ENCODE measurements at regions not wholly inside any gene's neighbourhood (a gene's known extent, or its start where the extent isn't known, plus 50 kb on each side); places are given as distances from the start of the nearest gene placed in this dataset.

DNA sequence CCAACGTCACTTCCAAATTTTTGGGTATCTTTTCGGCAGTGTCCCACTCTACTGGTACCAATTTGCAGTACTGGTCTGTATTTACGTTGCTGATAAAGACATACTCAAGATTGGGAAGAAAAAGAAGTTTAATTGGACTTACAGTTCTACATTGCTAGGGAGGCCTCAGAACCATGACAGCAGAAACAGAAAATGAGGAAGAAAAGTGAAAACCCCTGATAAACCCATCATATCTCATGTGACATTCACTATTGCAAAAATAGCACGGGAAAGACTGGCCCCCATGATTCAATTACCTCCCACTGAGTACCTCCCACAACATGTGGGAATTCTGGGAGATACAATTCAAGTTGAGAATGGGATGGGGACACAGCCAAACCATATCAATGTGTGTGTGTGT lies 364.0 kb upstream of the KCND2 start:
- TF ChIP-seq, protein P1, sequence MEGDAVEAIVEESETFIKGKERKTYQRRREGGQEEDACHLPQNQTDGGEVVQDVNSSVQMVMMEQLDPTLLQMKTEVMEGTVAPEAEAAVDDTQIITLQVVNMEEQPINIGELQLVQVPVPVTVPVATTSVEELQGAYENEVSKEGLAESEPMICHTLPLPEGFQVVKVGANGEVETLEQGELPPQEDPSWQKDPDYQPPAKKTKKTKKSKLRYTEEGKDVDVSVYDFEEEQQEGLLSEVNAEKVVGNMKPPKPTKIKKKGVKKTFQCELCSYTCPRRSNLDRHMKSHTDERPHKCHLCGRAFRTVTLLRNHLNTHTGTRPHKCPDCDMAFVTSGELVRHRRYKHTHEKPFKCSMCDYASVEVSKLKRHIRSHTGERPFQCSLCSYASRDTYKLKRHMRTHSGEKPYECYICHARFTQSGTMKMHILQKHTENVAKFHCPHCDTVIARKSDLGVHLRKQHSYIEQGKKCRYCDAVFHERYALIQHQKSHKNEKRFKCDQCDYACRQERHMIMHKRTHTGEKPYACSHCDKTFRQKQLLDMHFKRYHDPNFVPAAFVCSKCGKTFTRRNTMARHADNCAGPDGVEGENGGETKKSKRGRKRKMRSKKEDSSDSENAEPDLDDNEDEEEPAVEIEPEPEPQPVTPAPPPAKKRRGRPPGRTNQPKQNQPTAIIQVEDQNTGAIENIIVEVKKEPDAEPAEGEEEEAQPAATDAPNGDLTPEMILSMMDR (conservative IDR thresholded peaks at IDR 0.05; ENCODE audit: low read depth in 2 of 2): no peak
- TF ChIP-seq EZH2phosphoT487 (IDR thresholded peaks at IDR 0.05; ENCODE audit: unreplicated experiment) (no peak), EZH2 (IDR thresholded peaks at IDR 0.05; ENCODE audit: low read depth, unreplicated experiment) (no peak), POLR2AphosphoS5 (IDR thresholded peaks at IDR 0.05; ENCODE audit: low read depth) (no peak), CREB1 (CRISPR knock-in tag; IDR thresholded peaks at IDR 0.05; ENCODE audit: low read depth) (no peak), ZNF114 (CRISPR knock-in tag; IDR thresholded peaks at IDR 0.05) (no peak)
- TF ChIP-seq, protein P2, sequence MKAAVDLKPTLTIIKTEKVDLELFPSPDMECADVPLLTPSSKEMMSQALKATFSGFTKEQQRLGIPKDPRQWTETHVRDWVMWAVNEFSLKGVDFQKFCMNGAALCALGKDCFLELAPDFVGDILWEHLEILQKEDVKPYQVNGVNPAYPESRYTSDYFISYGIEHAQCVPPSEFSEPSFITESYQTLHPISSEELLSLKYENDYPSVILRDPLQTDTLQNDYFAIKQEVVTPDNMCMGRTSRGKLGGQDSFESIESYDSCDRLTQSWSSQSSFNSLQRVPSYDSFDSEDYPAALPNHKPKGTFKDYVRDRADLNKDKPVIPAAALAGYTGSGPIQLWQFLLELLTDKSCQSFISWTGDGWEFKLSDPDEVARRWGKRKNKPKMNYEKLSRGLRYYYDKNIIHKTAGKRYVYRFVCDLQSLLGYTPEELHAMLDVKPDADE (IDR thresholded peaks at IDR 0.05): no peak
- TF ChIP-seq, protein P3, sequence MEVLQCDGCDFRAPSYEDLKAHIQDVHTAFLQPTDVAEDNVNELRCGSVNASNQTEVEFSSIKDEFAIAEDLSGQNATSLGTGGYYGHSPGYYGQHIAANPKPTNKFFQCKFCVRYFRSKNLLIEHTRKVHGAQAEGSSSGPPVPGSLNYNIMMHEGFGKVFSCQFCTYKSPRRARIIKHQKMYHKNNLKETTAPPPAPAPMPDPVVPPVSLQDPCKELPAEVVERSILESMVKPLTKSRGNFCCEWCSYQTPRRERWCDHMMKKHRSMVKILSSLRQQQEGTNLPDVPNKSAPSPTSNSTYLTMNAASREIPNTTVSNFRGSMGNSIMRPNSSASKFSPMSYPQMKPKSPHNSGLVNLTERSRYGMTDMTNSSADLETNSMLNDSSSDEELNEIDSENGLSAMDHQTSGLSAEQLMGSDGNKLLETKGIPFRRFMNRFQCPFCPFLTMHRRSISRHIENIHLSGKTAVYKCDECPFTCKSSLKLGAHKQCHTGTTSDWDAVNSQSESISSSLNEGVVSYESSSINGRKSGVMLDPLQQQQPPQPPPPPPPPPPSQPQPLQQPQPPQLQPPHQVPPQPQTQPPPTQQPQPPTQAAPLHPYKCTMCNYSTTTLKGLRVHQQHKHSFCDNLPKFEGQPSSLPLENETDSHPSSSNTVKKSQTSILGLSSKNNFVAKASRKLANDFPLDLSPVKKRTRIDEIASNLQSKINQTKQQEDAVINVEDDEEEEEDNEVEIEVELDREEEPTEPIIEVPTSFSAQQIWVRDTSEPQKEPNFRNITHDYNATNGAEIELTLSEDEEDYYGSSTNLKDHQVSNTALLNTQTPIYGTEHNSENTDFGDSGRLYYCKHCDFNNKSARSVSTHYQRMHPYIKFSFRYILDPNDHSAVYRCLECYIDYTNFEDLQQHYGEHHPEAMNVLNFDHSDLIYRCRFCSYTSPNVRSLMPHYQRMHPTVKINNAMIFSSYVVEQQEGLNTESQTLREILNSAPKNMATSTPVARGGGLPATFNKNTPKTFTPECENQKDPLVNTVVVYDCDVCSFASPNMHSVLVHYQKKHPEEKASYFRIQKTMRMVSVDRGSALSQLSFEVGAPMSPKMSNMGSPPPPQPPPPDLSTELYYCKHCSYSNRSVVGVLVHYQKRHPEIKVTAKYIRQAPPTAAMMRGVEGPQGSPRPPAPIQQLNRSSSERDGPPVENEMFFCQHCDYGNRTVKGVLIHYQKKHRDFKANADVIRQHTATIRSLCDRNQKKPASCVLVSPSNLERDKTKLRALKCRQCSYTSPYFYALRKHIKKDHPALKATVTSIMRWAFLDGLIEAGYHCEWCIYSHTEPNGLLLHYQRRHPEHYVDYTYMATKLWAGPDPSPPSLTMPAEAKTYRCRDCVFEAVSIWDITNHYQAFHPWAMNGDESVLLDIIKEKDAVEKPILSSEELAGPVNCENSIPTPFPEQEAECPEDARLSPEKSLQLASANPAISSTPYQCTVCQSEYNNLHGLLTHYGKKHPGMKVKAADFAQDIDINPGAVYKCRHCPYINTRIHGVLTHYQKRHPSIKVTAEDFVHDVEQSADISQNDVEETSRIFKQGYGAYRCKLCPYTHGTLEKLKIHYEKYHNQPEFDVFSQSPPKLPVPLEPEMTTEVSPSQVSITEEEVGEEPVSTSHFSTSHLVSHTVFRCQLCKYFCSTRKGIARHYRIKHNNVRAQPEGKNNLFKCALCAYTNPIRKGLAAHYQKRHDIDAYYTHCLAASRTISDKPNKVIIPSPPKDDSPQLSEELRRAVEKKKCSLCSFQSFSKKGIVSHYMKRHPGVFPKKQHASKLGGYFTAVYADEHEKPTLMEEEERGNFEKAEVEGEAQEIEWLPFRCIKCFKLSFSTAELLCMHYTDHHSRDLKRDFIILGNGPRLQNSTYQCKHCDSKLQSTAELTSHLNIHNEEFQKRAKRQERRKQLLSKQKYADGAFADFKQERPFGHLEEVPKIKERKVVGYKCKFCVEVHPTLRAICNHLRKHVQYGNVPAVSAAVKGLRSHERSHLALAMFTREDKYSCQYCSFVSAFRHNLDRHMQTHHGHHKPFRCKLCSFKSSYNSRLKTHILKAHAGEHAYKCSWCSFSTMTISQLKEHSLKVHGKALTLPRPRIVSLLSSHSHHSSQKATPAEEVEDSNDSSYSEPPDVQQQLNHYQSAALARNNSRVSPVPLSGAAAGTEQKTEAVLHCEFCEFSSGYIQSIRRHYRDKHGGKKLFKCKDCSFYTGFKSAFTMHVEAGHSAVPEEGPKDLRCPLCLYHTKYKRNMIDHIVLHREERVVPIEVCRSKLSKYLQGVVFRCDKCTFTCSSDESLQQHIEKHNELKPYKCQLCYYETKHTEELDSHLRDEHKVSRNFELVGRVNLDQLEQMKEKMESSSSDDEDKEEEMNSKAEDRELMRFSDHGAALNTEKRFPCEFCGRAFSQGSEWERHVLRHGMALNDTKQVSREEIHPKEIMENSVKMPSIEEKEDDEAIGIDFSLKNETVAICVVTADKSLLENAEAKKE (CRISPR knock-in tag; IDR thresholded peaks at IDR 0.05): no peak
- TF ChIP-seq, protein P4, sequence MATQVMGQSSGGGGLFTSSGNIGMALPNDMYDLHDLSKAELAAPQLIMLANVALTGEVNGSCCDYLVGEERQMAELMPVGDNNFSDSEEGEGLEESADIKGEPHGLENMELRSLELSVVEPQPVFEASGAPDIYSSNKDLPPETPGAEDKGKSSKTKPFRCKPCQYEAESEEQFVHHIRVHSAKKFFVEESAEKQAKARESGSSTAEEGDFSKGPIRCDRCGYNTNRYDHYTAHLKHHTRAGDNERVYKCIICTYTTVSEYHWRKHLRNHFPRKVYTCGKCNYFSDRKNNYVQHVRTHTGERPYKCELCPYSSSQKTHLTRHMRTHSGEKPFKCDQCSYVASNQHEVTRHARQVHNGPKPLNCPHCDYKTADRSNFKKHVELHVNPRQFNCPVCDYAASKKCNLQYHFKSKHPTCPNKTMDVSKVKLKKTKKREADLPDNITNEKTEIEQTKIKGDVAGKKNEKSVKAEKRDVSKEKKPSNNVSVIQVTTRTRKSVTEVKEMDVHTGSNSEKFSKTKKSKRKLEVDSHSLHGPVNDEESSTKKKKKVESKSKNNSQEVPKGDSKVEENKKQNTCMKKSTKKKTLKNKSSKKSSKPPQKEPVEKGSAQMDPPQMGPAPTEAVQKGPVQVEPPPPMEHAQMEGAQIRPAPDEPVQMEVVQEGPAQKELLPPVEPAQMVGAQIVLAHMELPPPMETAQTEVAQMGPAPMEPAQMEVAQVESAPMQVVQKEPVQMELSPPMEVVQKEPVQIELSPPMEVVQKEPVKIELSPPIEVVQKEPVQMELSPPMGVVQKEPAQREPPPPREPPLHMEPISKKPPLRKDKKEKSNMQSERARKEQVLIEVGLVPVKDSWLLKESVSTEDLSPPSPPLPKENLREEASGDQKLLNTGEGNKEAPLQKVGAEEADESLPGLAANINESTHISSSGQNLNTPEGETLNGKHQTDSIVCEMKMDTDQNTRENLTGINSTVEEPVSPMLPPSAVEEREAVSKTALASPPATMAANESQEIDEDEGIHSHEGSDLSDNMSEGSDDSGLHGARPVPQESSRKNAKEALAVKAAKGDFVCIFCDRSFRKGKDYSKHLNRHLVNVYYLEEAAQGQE (IDR thresholded peaks at IDR 0.05; ENCODE audit: unreplicated experiment): no peak

Data from GM23338 (cell line).